NOMO-1 treated with dmso at 0.1 percent for 144 hours (cell line): ENCODE measurements at regions not wholly inside any gene's neighbourhood (a gene's known extent, or its start where the extent isn't known, plus 50 kb on each side); places are given as distances from the start of the nearest gene placed in this dataset.
"Not testable (repeated sequence)": the region's sequence is repeated elsewhere in the genome, so short reads cannot be mapped to it uniquely, and the experiment has no call there.

Experiments
- DNase-seq: peaks from one replicate; lab custom pipeline; 2025; ENCODE audit not compliant: unreplicated experiment; lab: John Stamatoyannopoulos, UW

DNA sequence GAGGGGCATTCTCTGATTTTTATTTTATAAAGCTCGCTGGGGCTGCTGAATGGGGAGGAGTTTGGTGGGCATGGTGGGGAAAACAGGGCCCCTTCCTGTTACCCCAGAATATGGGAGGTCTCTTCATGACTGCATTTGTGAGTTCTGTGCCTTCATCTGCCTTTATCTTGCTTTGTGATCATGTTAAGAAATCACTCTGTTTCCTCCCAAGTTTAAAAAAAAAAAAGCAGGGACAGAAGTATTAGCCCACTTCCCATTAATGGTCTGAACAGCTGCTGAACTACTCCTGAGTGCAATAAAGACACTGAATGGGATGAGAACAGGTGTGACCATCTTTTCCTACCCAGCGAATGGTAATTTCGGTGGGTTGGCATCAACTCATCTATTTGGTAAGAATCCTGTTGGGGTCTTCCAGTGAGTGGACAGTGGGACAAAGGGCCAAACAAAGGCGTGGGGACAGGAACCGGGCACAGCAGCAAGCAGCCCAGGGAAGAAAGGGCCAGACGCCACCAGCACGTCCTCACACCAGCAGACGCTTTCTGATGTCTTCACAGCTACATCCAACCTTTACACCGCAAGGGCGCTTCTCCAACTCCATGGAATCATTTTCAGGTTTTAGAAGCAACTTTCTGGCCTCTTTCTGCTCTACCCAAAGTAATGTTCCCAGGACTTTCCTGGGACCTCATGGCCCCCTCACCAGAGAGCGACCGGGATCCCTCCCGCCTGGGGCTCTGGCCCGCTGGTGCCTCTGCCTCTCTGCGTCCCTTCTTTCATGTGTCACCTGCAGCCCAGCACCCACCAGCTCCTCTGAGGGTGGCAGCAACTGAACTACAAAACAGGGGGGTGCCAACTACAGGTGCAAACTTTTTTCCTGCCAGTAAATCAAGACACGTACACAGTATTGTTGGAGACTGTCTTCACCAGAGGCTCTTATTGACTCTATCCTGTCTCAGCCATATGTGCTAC, 160.2 kb downstream of the ADSS2 start:
- DNase-seq: no peak

DNA sequence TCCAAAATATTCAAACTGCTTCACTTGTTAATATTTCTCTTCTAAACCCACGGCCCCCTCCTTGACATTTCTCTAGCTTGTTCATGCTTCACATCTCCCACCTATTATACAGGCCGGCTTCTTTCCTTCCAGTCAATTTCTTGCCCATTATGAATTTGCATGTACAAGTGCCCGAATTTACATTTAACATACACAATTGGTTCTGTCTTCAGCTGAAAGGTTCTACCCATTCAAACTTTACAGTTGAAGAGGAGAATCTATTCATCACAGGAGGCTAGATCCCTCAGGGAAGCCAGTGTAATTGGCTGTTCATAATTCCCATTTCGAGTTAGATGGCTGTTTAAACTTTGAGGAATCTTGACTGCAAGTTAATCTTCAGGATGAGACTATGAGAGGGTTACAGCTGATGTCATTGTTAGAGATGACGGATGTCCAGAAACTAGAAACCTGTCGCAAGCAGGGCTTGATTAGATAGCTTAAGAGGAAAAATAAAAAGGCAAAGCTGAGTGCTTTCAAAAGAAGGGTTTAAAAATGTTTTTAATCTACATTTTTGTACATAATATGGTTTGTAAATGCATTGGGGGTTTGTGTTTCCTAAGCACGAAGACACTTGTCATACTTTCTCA, 157.0 kb downstream of the ADSS2 start:
- DNase-seq: no peak

DNA sequence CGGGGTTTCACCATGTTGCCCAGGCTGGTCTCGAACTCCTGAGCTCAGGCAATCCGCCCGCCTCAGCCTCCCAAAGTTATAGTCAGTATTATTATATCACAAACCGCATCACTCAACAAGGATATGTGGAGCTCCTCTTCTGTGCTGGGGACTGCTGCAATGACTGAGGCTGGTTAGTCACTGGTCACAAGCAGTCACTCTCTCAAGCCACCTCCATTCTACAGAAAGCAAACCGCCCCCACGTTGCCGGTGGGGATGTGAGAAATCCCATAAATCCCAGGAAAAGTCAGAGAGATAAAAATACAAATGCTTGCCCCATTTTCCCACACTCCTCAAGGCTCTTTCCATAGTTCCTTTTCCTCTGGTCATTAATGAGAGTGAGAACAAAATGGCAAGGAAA, 155.7 kb downstream of the ADSS2 start:
- DNase-seq: no peak

DNA sequence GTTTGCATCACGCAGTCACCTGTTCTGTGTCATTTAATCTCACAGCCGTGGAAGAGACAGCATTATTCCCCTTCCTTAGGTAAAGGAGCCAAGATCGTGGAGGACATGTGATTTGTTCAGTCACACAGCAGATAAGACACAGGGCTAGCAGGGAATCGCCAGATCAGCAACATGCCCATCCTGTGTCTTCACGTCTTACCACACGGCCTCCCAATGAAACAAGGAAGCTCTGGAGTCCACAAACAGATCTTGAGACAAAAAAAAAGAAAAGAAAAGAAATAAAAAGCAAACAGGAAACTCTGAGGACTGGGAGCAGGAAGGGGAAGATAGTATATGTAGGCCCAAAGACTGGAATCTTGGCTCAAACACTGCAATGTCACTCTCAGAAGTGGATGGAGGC, 155.3 kb downstream of the ADSS2 start:
- DNase-seq: no peak

DNA sequence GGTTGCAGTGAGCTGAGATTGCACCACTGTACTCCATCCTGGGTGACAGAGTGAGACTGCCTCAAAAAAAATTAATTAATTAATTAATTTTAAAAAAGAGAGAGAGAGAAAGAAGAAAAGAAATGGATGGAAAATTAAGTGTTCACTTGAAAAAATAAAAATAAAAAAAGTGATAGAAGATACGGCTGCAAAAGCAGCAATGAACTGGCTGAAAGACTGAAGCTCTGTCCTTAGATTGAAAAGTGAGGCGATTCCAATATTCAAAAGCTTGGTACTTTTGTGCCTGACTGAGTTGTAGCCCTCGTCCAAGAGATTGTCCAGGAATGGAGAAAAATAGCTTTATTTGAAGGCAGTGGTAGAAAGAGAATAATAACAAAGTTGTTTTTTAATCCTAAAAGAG, 154.6 kb downstream of the ADSS2 start:
- DNase-seq: no peak

DNA sequence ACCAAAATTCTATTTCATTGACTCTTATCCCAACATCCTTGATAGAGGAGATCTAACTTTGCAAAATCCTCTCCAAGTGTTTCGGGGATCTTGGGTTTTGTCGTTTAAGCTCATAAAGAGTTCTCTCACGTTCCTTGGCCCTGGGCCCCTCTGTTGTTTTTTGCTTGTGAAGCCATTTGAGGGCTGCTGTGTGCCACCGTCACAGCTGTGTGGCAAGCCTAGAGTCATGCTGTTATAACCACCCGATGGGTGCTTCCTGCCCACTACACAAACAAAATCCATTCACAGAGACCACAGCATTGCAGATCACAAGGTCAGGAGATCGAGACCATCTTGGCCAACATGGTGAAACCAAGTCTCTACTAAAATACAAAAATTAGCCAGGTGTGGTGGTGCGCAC, 154.1 kb downstream of the ADSS2 start:
- no peak for DNase-seq

DNA sequence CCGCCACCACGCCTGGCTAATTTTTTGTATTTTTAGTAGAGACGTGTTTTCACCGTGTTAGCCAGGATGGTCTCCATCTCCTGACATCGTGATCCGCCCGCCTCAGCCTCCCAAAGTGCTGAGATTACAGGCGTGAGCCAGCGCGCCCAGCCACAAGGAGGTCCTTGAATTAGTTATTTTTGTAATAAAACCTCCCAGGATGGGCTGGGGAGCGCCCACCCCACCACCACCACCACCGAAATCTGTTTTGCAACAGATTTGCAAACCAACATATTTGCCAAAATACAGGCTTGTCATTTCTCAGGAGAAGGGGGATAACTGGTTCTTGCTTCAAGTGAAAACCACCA, 151.7 kb downstream of the ADSS2 start:
- not testable (repeated sequence) for DNase-seq

DNA sequence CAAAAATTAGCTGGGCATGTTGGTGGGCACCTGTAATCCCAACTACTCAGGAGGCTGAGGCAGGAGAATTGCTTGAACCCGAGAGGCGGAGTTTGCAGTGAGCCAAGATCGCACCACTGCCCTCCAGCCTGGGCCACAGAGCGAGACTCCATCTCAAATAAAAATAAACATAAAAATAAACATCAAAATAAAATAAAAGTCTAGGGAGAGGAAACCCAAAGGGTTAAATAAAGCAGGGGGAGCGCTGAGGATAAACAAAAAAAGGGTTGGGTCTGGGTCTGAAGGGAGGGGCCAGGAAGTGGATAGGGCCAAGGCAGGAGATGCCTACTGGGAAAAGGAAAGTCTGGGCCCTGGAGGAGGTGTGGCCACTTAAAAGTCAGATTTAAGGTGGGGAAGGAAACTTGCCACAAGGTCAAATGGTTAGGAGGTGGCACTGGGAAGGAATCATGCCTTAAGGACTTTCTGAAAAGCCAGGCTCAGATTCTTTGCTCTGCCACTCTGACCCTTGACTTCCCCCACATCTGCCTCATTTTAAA, 150.0 kb downstream of the ADSS2 start:
- no peak for DNase-seq

DNA sequence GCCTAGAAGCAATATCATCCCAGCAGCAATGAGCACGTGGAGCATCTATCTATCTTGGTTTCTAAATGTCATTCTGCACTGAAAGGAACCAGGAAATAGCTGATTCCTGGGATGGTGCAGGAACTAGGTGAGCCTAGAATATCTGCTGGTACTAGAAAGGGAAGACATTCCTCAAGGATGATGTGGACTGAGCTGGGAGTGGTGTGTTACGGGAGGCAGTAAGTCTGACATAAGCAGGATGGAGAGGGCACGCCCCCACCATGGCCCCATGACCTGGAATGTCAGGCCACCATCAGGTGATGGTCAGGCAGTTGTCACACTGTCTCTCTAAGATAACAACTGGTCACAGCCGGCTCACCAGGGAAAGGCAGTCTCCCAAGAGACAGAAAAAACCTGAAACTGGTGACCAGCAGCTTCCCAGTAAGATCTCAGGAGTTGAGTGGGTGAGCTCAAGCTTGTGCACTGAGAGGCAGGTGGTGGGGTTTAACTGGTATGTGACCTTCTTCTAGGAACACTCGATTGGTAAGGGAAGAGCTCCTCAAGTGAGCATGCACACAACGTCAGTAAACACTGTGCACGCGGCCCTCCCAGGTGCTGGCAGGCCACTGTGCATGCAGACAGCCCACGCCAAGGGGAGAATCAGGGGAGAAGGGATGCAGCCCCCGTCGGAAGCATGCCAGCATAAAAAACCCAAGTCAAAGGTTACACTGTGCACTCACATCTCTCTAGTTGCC, 148.7 kb downstream of the ADSS2 start:
- DNase-seq: no peak

DNA sequence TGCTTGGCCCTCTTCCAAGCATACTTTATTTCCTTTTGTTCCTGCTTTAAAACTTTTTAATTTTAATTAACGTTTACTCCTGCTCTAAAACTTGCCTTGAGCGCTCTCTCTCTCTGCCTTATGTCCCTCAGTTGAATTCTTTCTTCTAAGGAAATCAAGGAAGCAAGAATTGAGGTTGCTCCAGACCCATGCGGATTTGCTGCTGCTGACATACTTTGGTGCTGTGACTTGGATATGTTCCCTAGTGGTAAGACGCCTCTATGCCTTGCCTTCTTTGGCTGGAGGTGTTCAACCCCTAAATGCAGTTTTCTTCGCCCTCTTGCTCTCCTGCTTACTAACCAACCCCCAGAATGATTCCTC, 148.1 kb downstream of the ADSS2 start:
- no peak for DNase-seq

DNA sequence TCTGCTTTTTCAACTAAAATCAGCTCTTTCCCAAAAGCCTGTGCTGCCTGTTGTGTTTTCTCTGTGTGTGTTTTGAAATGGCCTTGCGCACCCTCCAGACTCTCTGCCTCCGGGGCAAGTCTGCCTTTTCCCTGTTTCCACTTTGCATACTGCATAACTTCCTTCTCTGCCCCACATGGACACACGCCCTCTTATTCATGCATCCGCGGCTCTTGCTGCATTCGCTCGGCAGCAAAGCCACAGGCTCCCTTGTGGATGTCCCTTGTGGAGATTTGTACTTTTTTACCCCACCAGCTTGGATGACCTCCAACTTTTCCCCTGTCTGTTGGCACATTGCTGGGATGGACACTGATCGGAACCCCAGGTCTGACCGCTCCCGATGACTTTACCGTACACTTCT, 147.6 kb downstream of the ADSS2 start:
- DNase-seq: no peak

DNA sequence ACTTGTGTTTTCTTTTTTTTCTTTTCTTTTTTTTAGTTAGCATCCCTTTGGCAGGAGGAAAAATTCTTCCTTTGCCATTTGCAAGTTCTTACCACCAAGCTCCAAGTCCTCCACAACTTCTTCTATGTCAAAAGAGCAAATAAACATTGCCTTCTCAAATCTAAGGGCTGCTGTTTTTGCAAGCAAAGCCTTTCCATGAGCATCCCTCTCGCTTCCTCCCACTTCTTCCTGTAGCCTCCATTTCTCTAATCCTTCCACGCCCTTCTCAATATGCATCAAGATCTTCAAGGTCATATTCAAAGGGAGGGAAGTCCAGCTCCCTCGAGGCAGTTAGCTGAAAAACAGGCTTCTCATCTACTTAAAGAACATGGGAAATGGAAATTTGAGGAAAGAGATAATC, 147.1 kb downstream of the ADSS2 start:
- DNase-seq: no peak

DNA sequence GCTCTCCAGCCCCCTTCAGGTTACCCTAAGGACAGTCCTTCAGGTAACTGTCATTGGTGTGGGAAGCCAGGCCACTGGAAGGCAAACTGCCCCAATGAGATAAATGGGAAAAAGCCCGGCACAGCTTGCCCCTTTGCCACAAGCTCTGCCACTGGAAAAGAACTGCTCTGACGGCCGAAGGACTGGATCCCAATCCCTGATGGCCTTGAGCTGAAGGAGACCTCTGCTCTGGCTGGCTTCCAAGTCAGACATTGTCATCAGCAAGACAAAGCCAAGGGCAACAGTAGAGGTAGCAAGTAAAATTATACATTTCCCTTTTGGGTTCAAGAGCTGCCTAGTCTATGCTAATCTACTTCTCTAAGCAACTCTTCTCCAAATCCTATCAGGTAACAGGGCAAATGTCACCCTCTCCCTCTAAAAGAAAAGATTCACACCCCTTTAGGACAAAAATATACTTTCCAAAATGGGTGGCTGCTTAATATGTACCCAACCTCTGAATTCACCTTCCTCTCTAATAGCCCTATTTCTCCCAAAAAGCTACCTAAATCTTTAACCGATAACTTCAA, 145.8 kb downstream of the ADSS2 start:
- no peak for DNase-seq

DNA sequence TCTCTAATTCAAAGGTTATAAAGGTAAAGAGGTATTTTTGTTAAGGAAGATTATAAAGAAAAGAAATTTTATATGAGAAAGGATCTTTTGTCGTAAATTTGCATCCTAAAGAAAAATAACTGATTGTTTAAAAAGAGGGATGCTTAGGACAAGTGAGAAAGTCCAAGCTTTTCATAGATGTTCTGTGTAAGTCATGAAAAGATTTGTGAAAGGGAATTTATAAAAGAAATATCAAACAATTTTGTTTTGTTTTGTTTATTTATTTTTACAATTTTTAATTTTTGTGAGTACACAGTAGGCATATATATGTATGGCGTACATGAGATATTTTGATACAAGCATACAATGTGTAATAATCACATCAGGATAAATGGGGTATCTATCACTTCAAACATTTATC, 145.2 kb downstream of the ADSS2 start:
- no peak for DNase-seq

DNA sequence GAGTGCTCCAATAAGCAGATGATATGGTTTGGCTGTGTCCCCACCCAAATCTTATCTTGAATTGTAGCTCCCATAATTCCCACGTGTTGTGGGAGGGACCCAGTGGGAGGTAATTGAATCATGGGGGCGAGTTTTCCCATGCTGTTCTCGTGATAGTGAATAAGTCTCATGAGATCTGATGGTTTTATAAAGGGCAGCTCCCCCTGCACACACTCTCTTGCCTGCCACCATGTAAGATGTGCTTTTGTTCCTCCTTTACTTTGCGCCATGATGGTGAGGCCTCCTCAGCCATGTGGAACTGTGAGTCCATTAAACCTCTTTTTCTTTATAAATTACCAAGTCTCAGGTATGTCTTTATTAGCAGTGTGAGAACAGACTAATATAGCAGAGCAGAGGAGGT, 142.5 kb downstream of the ADSS2 start:
- DNase-seq: not testable (repeated sequence)

DNA sequence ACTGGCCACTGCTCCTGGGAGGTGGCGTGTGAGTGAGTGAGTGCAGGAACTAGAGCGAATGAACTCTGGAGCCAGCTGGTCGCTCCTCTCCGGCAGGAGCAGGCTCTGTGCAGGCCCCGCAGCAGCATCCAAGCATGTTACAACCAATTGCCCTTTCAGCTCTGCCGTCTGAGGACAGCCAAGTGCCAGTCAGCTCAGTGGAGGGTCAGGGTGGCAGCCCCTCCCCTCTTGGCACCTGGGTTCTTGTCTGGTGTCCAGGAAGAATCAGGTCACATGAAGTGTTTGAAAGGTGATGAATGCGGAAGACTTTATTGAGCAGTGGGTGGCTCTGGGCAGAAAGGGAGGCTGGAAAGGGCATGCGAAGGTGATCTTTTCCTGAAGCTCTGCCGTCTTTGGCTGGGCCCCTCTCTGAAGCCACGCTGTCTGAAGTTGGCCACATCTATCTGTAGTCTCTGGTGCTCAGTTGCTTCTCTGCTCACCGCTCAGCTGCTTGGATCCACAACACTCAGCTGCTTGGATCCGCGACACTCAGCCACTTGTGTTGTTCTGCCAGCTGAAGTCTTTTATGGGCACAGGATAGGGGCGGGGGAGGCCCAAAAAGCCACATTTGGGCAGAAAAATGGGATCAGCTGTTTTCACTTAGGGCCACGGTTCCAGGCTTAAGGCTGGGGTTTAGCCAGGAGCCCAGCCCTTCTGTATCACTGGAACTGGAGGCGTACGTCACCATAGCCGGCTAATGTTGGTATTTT, 139.8 kb downstream of the ADSS2 start:
- DNase-seq: no peak

DNA sequence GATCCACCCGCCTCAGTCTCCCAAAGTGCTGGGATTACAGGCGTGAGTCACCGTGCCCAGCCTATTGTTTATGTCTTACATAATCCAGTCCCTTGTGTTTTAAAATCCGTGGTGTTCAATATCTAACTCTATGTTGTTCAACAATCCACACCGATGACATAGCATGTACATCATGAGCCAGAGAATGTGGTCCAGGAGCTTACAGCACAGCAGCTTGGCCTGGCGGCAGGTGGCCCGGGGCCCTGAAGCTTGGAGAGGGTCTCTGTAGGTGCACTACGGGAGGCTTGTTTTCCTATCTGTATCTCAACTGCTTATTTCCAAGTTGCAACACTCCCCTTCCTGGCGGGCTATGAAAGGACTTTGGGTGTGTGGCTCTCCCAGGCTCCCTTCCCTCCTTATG, 138.4 kb downstream of the ADSS2 start:
- DNase-seq: no peak

DNA sequence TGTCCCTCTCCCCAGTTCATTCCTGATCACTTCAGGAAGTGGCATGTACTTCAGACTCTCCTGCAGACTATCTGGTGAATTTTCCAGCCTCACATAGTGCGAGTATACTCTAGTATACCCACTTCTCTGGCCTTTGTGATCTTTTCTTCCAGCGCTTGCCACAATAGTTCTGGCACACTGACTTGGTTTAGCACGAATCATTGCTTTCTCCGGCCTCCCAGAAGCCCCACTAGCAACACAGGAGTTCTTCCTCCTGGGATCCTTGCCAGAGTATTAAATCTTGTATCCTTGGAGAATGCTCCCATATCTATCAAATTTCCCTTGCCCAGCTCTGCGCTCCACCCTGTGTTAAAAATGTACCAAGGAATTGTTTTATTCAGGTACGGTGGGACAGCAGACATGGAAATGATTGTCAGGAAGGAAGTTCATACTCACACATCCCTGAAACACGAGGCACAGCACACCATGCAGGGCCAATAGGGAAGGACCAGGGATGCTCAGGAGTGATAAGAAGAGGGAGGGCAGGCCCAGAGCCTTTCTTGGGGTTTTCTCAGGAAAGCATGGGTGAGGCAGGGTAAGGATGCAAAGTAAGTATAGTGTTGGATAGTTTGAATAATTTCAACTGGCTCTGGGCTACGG, 136.7 kb downstream of the ADSS2 start:
- no peak for DNase-seq

DNA sequence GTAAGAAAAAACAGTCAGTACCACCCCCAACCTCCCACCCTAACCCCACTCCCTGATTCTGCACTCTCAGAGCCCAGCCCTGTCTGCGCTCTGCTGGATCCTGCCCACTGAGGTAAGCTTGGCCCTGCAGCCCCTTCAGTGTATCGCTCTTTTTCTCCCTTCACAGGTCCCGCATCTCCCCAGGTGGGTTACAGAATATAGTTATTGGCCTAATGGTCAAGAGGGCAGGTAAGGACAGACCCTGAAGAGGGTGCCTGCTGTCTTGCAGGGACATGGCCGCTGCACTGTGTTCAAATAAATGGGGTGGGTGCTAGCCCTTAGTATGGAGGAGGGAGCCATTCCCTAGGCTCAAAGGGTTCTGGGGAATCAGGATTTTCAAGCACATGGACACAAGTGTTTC, 135.7 kb downstream of the ADSS2 start:
- DNase-seq: no peak

DNA sequence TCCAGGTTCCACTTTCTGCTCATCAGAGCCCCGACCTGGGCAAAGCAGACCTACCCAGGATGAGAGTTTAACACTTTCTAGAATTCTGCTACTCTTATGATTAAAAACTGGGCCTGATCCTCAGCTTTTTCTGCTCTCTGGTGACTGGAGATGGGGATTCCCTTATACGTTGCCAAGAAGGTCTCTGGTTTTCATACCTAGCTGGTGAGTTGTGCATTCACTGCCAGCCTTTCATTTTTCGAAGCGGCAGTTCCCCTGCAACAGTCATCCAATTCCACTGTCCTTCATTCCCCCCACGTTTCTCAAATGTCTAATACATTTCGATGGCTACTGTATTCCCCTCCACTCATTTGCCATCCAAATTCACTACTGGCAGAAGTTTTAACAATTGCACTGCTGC, 135.3 kb downstream of the ADSS2 start:
- DNase-seq: no peak
